Mammary epithelial cell (primary cell): ENCODE measurements at regions not wholly inside any gene's neighbourhood (a gene's known extent, or its start where the extent isn't known, plus 50 kb on each side); places are given as distances from the start of the nearest gene placed in this dataset.

ENCODE experiments used
- CTCF ChIP-seq, 2 donors: IDR thresholded peaks in 1 of 2; conservative IDR thresholded peaks in 1 of 2; 2 replicates each; pipeline ENCODE4 v1.5.1; 2011 to 2012; ENCODE audit warnings: inconsistent platforms in 2 of 2, low read length in 2 of 2, mild to moderate bottlenecking in 2 of 2, control low read depth in 1 of 2, low read depth in 1 of 2; ENCODE audit not compliant: insufficient read depth in 1 of 2; ENCODE audit errors: extremely low read depth in 1 of 2
- EZH2 ChIP-seq: IDR thresholded peaks from 2 replicates; pipeline ENCODE4 v1.6.1; 2012; ENCODE audit warnings: low read length, inconsistent platforms, borderline replicate concordance

DNA sequence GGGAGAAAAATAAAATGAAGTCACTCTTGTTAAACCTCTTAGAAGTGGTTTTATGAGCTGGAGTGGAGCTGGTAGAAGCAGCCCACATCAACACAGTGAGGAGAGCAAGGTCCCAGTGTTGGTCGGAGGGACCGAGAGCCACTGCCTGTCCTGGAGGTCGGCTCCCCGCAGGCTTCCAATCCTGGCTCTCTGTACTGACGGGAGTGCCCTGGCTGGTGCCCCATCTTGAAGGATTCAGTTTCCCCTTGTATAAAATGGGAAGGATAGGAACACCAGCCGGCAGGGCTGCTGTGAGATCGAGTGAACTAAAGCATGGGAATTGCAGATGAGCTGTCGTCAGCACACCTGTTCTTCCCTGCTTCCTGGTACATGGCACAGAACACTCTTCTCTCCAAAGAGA, 104.3 kb upstream of the ID2 start:
- TF ChIP-seq EZH2 (no peak), CTCF (conservative IDR thresholded peaks at IDR 0.05 in 1 of 2, IDR thresholded peaks at IDR 0.05 in 1 of 2; ENCODE audit: extremely low read depth in 1 of 2, insufficient read depth in 1 of 2, low read depth in 1 of 2, low read length in 2 of 2) (no peak)
